ENCODE measurements at regions not wholly inside any gene's neighbourhood (a gene's known extent, or its start where the extent isn't known, plus 50 kb on each side); places are given as distances from the start of the nearest gene placed in this dataset.

GRCh38 chr16:11401161-11402050 lies 56.1 kb downstream of the RMI2 start:
- Histone ChIP-seq H3K9ac (ENCODE audit: insufficient read depth, low read depth, low read length) (no peak overlapping the region), H2AFZ (ENCODE audit: low read length) (no peak overlapping the region), H3K27ac (ENCODE audit: extremely low read length, insufficient read depth, low read length) (no peak overlapping the region), H3K4me1 (ENCODE audit: insufficient read depth, low read length) (peaks cover 33% of the 10 kb centered on the region), H3K4me3 (replicated peaks in 1 of 3; ENCODE audit: insufficient read depth in 1 of 3, low read depth in 2 of 3, low read length in 3 of 3) (no peak overlapping the region; a peak in 1 of 6 replicates), H4K20me1 (ENCODE audit: insufficient read depth, low read length) (no peaks in the 10 kb centered on the region), H3K4me2 (ENCODE audit: low read depth, low read length) (peak overlapping the region; percentile 30; the same call in 1 of the 2 replicates), H3K79me2 (ENCODE audit: insufficient read depth, low read length) (no peaks in the 10 kb centered on the region), H3K27me3 (ENCODE audit: control insufficient read depth in 1 of 2, insufficient read depth in 2 of 2, low read length in 2 of 2) (peaks cover 43 to 79% of the 10 kb centered on the region in 2 experiments), H3K9me3 (ENCODE audit: low read length) (no peaks in the 10 kb centered on the region), H3K36me3 (replicated peaks in 1 of 2; ENCODE audit: control insufficient read depth in 1 of 2, insufficient read depth in 2 of 2, low read length in 2 of 2) (no peaks in the 10 kb centered on the region; a peak in 1 of 5 replicates)
- intact Hi-C loops (cut with micrococcal nuclease; ENCODE audit: unreplicated experiment), result loop anchor here (10.0 kb wide), 1 partner anchor 663 kb away; no protein-coding TSS in a partner anchor
- FAIRE-seq, result no peak
- WGBS (ENCODE audit: low lambda C conversion rate), result 18% methylated on average over 26 of the region's 26 CpGs
- in situ Hi-C loops (cut with HindIII; ENCODE audit: extremely low pct_ligation_motif_present, low pct_unique_long_range_greater_than_20kb), result loop anchor here (25.0 kb wide), 1 partner anchor 111 kb away; no protein-coding TSS in a partner anchor
- no peak for DNase-seq (ENCODE audit: low spot score)
- ChIA-PET POLR2A (no interaction called here), CTCF (ENCODE audit: low intra/inter-chr PET ratio, low total read pairs) (no interaction called here)
- peak; percentile 29 for ATAC-seq
- no TSS peak for BruUV-seq (replicated peaks)
- TF ChIP-seq ZBTB8A (CRISPR knock-in tag; IDR thresholded peaks at IDR 0.05; ENCODE audit: borderline replicate concordance, low read depth) (no peak), RFXANK (CRISPR knock-in tag; IDR thresholded peaks at IDR 0.05) (no peak), ZKSCAN1 (IDR thresholded peaks at IDR 0.05; ENCODE audit: low read length) (no peak), ZNF513 (CRISPR knock-in tag; conservative IDR thresholded peaks at IDR 0.05) (no peak), SUZ12 (IDR thresholded peaks at IDR 0.05; ENCODE audit: low read depth, low read length) (no peak), NKX3-1 (CRISPR knock-in tag; IDR thresholded peaks at IDR 0.05) (no peak), KMT2B (CRISPR knock-in tag; IDR thresholded peaks at IDR 0.05) (0 out of 2 replicates have a peak, but pooled peaks have one; percentile 29), TCF12 (IDR thresholded peaks at IDR 0.05) (no peak), TCF12 (CRISPR knock-in tag; IDR thresholded peaks at IDR 0.05) (no peak), CCAR2 (optimal IDR thresholded peaks at IDR 0.05; ENCODE audit: low read depth, low read length) (no peak), ZNF33B (CRISPR knock-in tag; IDR thresholded peaks at IDR 0.05) (no peak), ZNF891 (CRISPR knock-in tag; IDR thresholded peaks at IDR 0.05) (peak; percentile 56; the same call in 1 of the 2 replicates), ARHGAP35 (CRISPR knock-in tag; IDR thresholded peaks at IDR 0.05; ENCODE audit: borderline replicate concordance) (no peak), ZNF3 (CRISPR knock-in tag; IDR thresholded peaks at IDR 0.05) (no peak), ZBTB7B (CRISPR knock-in tag; IDR thresholded peaks at IDR 0.05) (peak; percentile 18; the same call in 1 of the 2 replicates), ZMAT3 (CRISPR knock-in tag; conservative IDR thresholded peaks at IDR 0.05) (no peak), MZF1 (CRISPR knock-in tag; IDR thresholded peaks at IDR 0.05; ENCODE audit: borderline replicate concordance) (no peak), SALL2 (CRISPR knock-in tag; IDR thresholded peaks at IDR 0.05) (0 out of 2 replicates have a peak, but pooled peaks have one; percentile 40), RBM22 (optimal IDR thresholded peaks at IDR 0.05; ENCODE audit: low read length) (no peak), ZBTB14 (CRISPR knock-in tag; IDR thresholded peaks at IDR 0.05) (no peak), GTF3A (CRISPR knock-in tag; conservative IDR thresholded peaks at IDR 0.05) (no peak), ERF (CRISPR knock-in tag; IDR thresholded peaks at IDR 0.05) (no peak), NFATC3 (CRISPR knock-in tag; IDR thresholded peaks at IDR 0.05) (no peak), FOXK2 (IDR thresholded peaks at IDR 0.05) (no peak), PRPF4 (IDR thresholded peaks at IDR 0.05; ENCODE audit: low read depth, low read length, poor library complexity, severe bottlenecking) (no peak), ZFX (CRISPR knock-in tag; IDR thresholded peaks at IDR 0.05; ENCODE audit: low read depth) (peak; percentile 36; the same call in 1 of the 2 replicates)

Measured in HepG2 (cell line).